AG10803 (cell line): ENCODE measurements at regions not wholly inside any gene's neighbourhood (a gene's known extent, or its start where the extent isn't known, plus 50 kb on each side); places are given as distances from the start of the nearest gene placed in this dataset.
A peak's percentile ranks its signal among the peaks of the same experiment; 100 is the strongest.

ENCODE experiments used
- DNase-seq: peaks from one replicate; pipeline ENCODE4 v3.0.0; 2010; ENCODE audit warnings: low read depth
- H3K4me3 ChIP-seq: 2 replicates; pipeline ENCODE4 v1.5.1; 2011; ENCODE audit warnings: mild to moderate bottlenecking, low read length, control low read depth
- CTCF ChIP-seq: conservative IDR thresholded peaks from 2 replicates; pipeline ENCODE4 v1.5.1; 2011; ENCODE audit warnings: mild to moderate bottlenecking, low read length, control low read depth, inconsistent platforms

DNA sequence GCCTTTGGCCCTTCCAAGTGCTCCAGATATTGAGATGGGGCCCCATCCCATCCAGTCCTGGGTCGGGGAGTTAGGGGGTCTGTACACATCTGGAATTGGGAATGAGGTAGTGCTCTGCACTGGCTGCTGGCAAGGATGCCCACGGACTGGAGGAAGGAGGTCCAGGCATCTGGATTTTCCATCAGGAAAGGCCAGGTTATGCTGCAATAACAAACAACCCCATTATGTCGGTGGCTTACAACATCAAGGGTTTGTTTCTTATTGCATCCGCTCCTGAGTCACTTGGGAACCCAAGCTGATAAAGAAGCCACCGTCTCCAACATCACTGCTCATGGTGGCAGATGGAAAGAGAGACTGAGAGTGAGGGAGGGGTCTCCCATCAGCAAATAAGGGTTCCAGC, 229.9 kb downstream of the TFCP2L1 start:
- no peak for DNase-seq
- no peak overlapping the region for H3K4me3 ChIP-seq
- no peak for TF ChIP-seq CTCF

GRCh38 chr2:121055501-121055900, 229.5 kb downstream of the TFCP2L1 start:
- no peak overlapping the region for H3K4me3 ChIP-seq
- TF ChIP-seq CTCF, result no peak
- no peak for DNase-seq

GRCh38 chr2:121058852-121059558, 226.0 kb downstream of the TFCP2L1 start:
- TF ChIP-seq CTCF, result no peak
- DNase-seq, result no peak
- H3K4me3 ChIP-seq, result no peak overlapping the region

GRCh38 chr2:121059651-121060649, 225.1 kb downstream of the TFCP2L1 start:
- TF ChIP-seq CTCF, result no peak
- no peak overlapping the region for H3K4me3 ChIP-seq
- no peak for DNase-seq

DNA sequence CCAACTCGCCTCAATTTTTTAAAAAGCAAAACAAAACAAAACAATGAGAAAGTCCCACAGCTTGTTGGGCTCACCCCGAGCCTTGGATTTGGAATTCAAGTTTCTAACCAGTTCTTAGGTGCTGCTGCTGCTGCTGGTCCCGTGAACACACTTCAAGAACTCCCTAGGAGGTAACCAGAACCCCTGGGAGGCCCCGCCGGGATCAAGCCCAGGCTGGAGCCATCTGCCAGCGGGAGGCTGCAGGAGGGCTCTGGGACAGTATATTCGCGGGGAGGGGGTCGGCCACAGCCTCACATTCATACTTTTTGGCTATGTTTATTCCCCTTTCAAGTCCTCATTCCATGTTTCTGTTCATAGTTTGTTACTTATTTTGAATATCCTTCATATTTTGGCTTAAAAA, 223.4 kb downstream of the TFCP2L1 start:
- no peak overlapping the region for H3K4me3 ChIP-seq
- no peak for TF ChIP-seq CTCF
- no peak for DNase-seq

DNA sequence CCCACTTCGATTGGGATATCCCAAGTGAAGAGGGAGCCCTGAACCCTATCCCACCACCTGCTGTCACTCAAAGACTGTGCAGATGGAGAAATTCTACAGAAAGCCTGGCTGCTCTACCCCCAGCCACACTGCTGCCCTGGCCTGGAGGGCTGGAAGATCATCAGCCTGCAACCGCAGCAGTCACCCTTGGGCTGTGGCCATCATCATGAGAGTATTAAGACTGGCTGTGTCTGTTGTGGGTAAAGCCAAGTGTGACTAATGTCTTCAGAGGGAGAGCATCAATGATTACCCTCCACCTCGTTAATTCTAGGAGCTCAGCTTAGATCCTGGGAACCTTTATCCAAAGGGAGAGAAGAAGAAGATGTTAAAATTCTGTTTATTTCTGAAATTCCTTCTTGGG, 221.5 kb downstream of the TFCP2L1 start:
- TF ChIP-seq CTCF, result no peak
- H3K4me3 ChIP-seq, result no peak overlapping the region
- peak; percentile 15 for DNase-seq

DNA sequence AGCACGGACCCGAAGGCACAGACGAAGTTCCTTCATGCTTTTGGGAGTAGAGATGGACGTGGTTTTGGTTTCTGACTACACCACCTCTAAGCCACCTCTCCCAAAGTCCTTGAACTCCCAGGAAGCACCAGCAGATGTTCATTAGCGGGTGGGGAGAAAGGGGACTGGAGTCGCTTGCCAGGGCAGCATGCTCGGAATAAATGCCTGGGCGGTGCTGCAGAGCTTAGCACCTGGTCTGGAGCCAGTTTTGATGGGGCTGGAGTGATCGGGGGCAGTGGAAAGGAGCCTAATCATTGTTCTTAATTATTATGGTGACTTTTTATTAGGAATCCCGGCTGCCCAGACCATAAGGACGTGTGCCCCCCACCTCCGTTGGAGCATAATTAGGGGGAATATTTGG, 220.8 kb downstream of the TFCP2L1 start:
- H3K4me3 ChIP-seq, result no peak overlapping the region
- no peak for TF ChIP-seq CTCF
- no peak for DNase-seq
